Body of pancreas (tissue), 4 donors: ENCODE measurements at regions not wholly inside any gene's neighbourhood (a gene's known extent, or its start where the extent isn't known, plus 50 kb on each side); places are given as distances from the start of the nearest gene placed in this dataset.

Experiments used
- ATAC-seq: fragments of 150-250 bp; one replicate; pipeline ENCODE4 v1.9.1; 2016
- DNase-seq, 4 donors: peaks; one replicate each; pipeline ENCODE4 v3.0.0-alpha.2; 2019
- H3K27ac ChIP-seq, 4 donors: fragments of 200-600 bp; sonication (generic); 1 replicate in 3 of 4; 2 replicates in 1 of 4; pipeline versions ENCODE4 v1.5.1 to v1.6.1; 2016 to 2019; ENCODE audit warnings: mild to moderate bottlenecking in 1 of 4, mixed read lengths in 1 of 4, moderate library complexity in 1 of 4
- H3K27me3 ChIP-seq, 2 donors: fragments of 200-600 bp; sonication (generic); one replicate each; pipeline ENCODE4 v1.6.0; 2016; ENCODE audit warnings: mild to moderate bottlenecking in 1 of 2
- H3K36me3 ChIP-seq, 2 donors: fragments of 200-600 bp; sonication (generic); replicated peaks in 1 of 2; 2 replicates each; pipeline ENCODE4 v1.5.1; 2016; ENCODE audit warnings: low read depth in 2 of 2; ENCODE audit not compliant: insufficient read depth in 1 of 2
- H3K4me1 ChIP-seq: fragments of 200-600 bp; sonication (generic); one replicate; pipeline ENCODE4 v1.6.0; 2016
- H3K4me3 ChIP-seq, 2 donors: fragments of 200-600 bp; sonication (generic); 1 replicate in 1 of 2; 2 replicates in 1 of 2; pipeline ENCODE4 v1.5.1; 2016 to 2019
- H3K9me3 ChIP-seq, 3 donors: fragments of 200-600 bp; sonication (generic); 1 replicate in 2 of 3; 2 replicates in 1 of 3; pipeline ENCODE4 v1.5.1; 2016
- POLR2A ChIP-seq, 3 donors: fragments of 450-650 bp; IDR thresholded peaks; one replicate each; pipeline ENCODE4 v1.6.1; 2016; ENCODE audit warnings: antibody characterized with exemption in 3 of 3, mild to moderate bottlenecking in 2 of 3
- WGBS, 2 donors: methylation state at CpG; one replicate each; pipeline ENCODE4 v1.1.5; 2017; 5-methylcytosine and 5-hydroxymethylcytosine counted together
- intact Hi-C: fragments of 100-400 bp; cut with DNase I; formaldehyde crosslinking; loops from one replicate; pipeline ENCODE4 v1.15.1; 2023
- TF ChIP-seq, protein P1 (sequence below), 7 experiments: fragments of 450-650 bp in 4 of 7; fragments of 200-600 bp in 3 of 7; sonication (generic) in 3 of 7; IDR thresholded peaks; one replicate each; pipeline ENCODE4 v1.5.1; 2016 to 2019; ENCODE audit warnings: antibody characterized with exemption in 7 of 7

DNA sequence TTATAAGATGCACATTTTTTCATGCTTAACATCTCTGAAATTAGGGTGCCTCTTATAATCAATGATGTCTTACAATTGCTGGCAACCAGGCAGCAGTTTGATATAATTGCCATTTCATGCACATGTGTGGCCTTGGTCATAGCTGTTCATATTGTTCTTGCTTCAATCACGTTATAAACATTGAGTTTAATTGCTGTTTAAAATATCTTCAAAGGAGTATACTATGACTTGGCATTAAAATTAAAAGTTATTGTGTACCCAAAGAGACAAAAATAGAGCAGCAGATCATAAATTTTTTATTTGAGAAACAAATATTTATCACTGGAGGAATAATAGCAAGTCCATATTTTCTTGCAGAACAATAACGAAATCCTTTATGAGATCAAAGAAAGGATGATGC, 325.5 kb downstream of the LMX1A start:
- TF ChIP-seq POLR2A (IDR thresholded peaks at IDR 0.05) = no peak
- TF ChIP-seq, protein P1, sequence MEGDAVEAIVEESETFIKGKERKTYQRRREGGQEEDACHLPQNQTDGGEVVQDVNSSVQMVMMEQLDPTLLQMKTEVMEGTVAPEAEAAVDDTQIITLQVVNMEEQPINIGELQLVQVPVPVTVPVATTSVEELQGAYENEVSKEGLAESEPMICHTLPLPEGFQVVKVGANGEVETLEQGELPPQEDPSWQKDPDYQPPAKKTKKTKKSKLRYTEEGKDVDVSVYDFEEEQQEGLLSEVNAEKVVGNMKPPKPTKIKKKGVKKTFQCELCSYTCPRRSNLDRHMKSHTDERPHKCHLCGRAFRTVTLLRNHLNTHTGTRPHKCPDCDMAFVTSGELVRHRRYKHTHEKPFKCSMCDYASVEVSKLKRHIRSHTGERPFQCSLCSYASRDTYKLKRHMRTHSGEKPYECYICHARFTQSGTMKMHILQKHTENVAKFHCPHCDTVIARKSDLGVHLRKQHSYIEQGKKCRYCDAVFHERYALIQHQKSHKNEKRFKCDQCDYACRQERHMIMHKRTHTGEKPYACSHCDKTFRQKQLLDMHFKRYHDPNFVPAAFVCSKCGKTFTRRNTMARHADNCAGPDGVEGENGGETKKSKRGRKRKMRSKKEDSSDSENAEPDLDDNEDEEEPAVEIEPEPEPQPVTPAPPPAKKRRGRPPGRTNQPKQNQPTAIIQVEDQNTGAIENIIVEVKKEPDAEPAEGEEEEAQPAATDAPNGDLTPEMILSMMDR (IDR thresholded peaks at IDR 0.05) = no peak
- DNase-seq (no peak), ATAC-seq (no peak)
- no peak overlapping the region for H3K4me3 ChIP-seq
- no peak overlapping the region for H3K27ac ChIP-seq
- WGBS, 2 donors = 68 to 73% methylated on average over 2 of the region's 2 CpGs
- intact Hi-C loops = no loop called here
- no peaks in the 10 kb centered on the region for H3K36me3 ChIP-seq
- H3K9me3 ChIP-seq = no peaks in the 10 kb centered on the region
- H3K27me3 ChIP-seq = no peaks in the 10 kb centered on the region
- no peaks in the 10 kb centered on the region for H3K4me1 ChIP-seq

DNA sequence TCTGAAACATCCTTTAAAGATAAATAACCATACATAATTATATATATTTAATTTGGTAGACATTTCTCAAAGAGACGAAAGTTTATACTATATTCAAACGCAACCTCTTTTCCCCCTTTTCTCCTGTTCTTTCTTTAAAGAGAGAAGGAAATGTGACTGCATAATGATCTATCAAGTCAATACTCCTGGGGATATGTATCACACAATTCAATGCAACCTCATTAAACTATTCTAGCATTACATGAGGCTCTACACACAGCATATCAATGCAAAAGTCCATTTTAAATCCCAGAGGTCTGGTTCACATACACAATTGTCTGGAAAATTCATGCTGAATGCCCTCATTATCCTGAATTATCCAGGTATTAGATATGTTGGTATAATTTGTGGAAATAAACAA, 330.7 kb downstream of the LMX1A start:
- WGBS, 2 donors = 74 to 81% methylated on average over 2 of the region's 2 CpGs
- Histone ChIP-seq H3K27me3 (no peaks in the 10 kb centered on the region), H3K4me1 (no peaks in the 10 kb centered on the region), H3K36me3 (no peaks in the 10 kb centered on the region), H3K4me3 (no peak overlapping the region), H3K9me3 (peaks cover 0 to 15% (median 0%) of the 10 kb centered on the region in 3 donors), H3K27ac (no peak overlapping the region)
- intact Hi-C loops = no loop called here
- no peak for TF ChIP-seq POLR2A (IDR thresholded peaks at IDR 0.05)
- TF ChIP-seq, protein P1 (IDR thresholded peaks at IDR 0.05) = no peak
- ATAC-seq = no peak
- DNase-seq = no peak

DNA sequence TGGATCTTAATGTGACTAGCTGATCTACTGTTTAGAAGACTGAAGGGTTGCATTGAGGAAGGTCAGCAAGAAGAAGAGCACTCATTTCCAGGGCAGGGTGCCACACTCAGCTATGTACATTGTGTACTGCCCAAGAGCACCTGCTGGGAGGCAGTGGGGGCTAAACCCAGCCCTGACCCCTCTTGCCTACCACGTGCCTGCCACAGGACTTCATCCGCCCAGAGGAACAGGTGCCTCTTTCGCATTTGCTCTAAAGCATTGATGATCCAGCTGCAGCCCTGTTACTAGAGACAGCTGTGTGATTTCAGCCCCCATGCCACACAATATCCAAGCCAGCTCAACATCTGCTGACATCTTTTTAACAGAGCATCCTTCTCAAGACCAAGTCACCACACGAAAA, 341.8 kb downstream of the LMX1A start:
- no peaks in the 10 kb centered on the region for H3K36me3 ChIP-seq
- H3K4me1 ChIP-seq = no peaks in the 10 kb centered on the region
- no peak overlapping the region for H3K27ac ChIP-seq
- intact Hi-C loops = no loop called here
- 69 to 87% methylated on average over 4 of the region's 4 CpGs for WGBS, 2 donors
- H3K27me3 ChIP-seq = no peaks in the 10 kb centered on the region
- DNase-seq (no peak), ATAC-seq (no peak)
- no peaks in the 10 kb centered on the region for H3K9me3 ChIP-seq
- no peak overlapping the region for H3K4me3 ChIP-seq
- no peak for TF ChIP-seq POLR2A (IDR thresholded peaks at IDR 0.05)
- TF ChIP-seq, protein P1 (IDR thresholded peaks at IDR 0.05) = no peak

DNA sequence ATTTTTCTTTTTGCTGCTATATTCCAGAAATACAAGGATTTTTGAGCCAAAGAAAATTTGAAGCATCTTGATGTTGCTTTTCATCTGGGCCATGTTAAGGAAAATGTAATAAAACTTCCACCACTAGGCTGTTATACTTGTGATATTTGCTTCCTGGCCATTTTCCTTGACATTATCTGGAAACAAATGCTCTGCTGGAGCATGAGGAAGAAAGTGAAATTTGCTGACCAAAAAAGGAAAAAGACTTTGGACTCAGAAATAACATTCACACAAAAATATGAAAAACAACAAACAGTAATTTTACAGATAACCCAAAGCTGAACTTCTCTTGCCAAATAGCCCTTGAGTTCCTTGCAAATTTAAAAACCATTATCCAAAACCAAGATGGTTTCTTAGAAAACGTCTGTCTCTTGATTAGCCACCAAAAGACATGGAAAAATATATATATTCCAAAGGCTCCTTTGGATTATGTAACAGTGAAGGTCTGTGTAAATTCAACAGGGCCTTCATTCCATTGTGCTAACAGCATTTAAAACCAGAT, 344.5 kb downstream of the LMX1A start:
- H3K27me3 ChIP-seq = no peaks in the 10 kb centered on the region
- ATAC-seq = no peak

DNA sequence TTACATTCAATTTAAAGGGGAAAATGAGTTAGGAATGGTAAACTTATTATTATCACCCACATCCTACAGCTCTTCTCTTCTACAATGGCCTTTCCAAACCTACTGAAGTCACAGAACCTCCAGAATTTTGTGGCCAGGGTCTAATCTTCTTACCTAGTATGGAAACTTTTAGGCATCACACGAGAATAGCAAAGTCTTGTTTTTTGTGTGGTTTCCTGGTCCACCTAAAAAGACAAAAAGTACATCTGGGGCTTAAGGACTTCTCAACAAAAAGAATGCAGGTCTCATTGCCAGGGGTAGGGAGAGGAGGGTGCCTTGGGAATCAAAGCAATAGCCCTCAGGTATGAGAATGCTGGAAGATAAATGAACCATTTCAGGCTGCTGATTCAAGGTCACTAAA, 345.3 kb downstream of the LMX1A start:
- intact Hi-C loops = no loop called here
- H3K4me1 ChIP-seq = no peaks in the 10 kb centered on the region
- H3K27me3 ChIP-seq = no peaks in the 10 kb centered on the region
- no peak for DNase-seq
- H3K9me3 ChIP-seq = no peaks in the 10 kb centered on the region
- no peak overlapping the region for H3K27ac ChIP-seq
- no peaks in the 10 kb centered on the region for H3K36me3 ChIP-seq
- TF ChIP-seq, protein P1 (IDR thresholded peaks at IDR 0.05) = no peak
- TF ChIP-seq POLR2A (IDR thresholded peaks at IDR 0.05) = no peak
- 65 to 68% methylated on average over 1 of the region's 1 CpG for WGBS, 2 donors
- no peak overlapping the region for H3K4me3 ChIP-seq
- no peak for ATAC-seq

More for the DNA sequence above, 344.5 kb downstream of the LMX1A start:
- Histone ChIP-seq H3K9me3 (no peaks in the 10 kb centered on the region), H3K4me3 (no peak overlapping the region), H3K4me1 (no peaks in the 10 kb centered on the region), H3K36me3 (no peaks in the 10 kb centered on the region), H3K27ac (no peak overlapping the region)
- intact Hi-C loops = no loop called here
- no peak for TF ChIP-seq POLR2A (IDR thresholded peaks at IDR 0.05)
- TF ChIP-seq, protein P1 (IDR thresholded peaks at IDR 0.05) = no peak
- no peak for DNase-seq
- WGBS, 2 donors = 15 to 18% methylated on average over 1 of the region's 1 CpG
